ENCODE measurements at regions not wholly inside any gene's neighbourhood (a gene's known extent, or its start where the extent isn't known, plus 50 kb on each side); places are given as distances from the start of the nearest gene placed in this dataset.

DNA sequence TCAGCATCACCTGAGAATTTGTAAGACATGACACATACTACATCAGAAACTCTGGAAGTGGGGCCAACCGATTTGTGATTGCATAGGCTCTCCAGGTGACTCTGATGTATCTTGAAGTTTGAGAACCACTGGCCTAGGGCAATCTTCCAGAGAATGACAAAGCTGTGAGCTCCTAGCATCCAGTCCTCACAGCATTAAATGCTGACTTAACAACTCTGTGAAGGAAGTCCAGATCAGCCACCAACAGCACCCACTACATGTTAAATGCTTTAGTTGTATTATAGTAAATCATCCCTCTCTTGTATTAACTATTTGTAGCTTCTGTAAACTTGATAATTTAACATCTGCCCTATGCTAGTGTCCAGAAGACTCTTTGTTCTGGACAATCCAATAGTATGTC, 636.5 kb upstream of the STEAP1 start:
- Histone ChIP-seq H3K9me3 (replicated peaks; ENCODE audit: control insufficient read depth, insufficient read depth, low read depth, low read length) (no peaks in the 10 kb centered on the region), H3K79me2 (ENCODE audit: control insufficient read depth, insufficient read depth, low read length) (no peaks in the 10 kb centered on the region), H3K4me3 (no peak overlapping the region), H3K27me3 (ENCODE audit: control insufficient read depth in 2 of 2, insufficient read depth in 2 of 2, low read length in 2 of 2) (no peaks in the 10 kb centered on the region), H4K20me1 (replicated peaks; ENCODE audit: control insufficient read depth, insufficient read depth, low read length) (no peaks in the 10 kb centered on the region), H3K9me1 (ENCODE audit: control insufficient read depth, insufficient read depth, low read length) (no peaks in the 10 kb centered on the region), H3K36me3 (ENCODE audit: control insufficient read depth, insufficient read depth, low read length) (no peaks in the 10 kb centered on the region), H3K4me1 (replicated peaks in 1 of 2; ENCODE audit: control insufficient read depth in 2 of 2, insufficient read depth in 2 of 2, low read length in 2 of 2) (no peaks in the 10 kb centered on the region), H3K9ac (ENCODE audit: insufficient read depth in 1 of 2, low read depth in 2 of 2, low read length in 2 of 2) (no peak overlapping the region), H3K4me2 (ENCODE audit: insufficient read depth, low read length) (no peak overlapping the region), H2AFZ (ENCODE audit: low read depth, low read length) (no peak overlapping the region), H3K27ac (ENCODE audit: extremely low read depth, low read depth, low read length) (no peak overlapping the region)
- no peak for DNase-seq (ENCODE audit: extremely low read depth in 1 of 4, low spot score in 3 of 4)
- in situ Hi-C loops (cut with MboI) (no loop called here), intact Hi-C loops (cut with micrococcal nuclease) (no loop called here)
- CTCF ChIA-PET (ENCODE audit: low intra/inter-chr PET ratio) = no interaction called here
- no peak for ATAC-seq
- POLR2A ChIA-PET = no interaction called here
- no TSS peak for BruUV-seq (replicated peaks)
- 0% methylated on average over 1 of the region's 1 CpG for WGBS (ENCODE audit: insufficient coverage, low coverage, missing lambda C conversion rate)
- TF ChIP-seq FOXM1 (IDR thresholded peaks at IDR 0.05; ENCODE audit: low read depth) = no peak
- TF ChIP-seq FOXM1 (CRISPR knock-in tag; IDR thresholded peaks at IDR 0.05; ENCODE audit: low read depth) = no peak
- TF ChIP-seq, protein P1, sequence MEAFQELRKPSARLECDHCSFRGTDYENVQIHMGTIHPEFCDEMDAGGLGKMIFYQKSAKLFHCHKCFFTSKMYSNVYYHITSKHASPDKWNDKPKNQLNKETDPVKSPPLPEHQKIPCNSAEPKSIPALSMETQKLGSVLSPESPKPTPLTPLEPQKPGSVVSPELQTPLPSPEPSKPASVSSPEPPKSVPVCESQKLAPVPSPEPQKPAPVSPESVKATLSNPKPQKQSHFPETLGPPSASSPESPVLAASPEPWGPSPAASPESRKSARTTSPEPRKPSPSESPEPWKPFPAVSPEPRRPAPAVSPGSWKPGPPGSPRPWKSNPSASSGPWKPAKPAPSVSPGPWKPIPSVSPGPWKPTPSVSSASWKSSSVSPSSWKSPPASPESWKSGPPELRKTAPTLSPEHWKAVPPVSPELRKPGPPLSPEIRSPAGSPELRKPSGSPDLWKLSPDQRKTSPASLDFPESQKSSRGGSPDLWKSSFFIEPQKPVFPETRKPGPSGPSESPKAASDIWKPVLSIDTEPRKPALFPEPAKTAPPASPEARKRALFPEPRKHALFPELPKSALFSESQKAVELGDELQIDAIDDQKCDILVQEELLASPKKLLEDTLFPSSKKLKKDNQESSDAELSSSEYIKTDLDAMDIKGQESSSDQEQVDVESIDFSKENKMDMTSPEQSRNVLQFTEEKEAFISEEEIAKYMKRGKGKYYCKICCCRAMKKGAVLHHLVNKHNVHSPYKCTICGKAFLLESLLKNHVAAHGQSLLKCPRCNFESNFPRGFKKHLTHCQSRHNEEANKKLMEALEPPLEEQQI (IDR thresholded peaks at IDR 0.05) = no peak
- TF ChIP-seq SREBF1 (IDR thresholded peaks at IDR 0.05; ENCODE audit: borderline replicate concordance, low read depth, low read length) = no peak
- TF ChIP-seq NCOR1 (IDR thresholded peaks at IDR 0.05) = no peak
- TF ChIP-seq SMAD4 (CRISPR knock-in tag; conservative IDR thresholded peaks at IDR 0.05) = no peak
- TF ChIP-seq CHD2 (IDR thresholded peaks at IDR 0.05; ENCODE audit: low read depth, low read length) = no peak
- TF ChIP-seq, protein P2, sequence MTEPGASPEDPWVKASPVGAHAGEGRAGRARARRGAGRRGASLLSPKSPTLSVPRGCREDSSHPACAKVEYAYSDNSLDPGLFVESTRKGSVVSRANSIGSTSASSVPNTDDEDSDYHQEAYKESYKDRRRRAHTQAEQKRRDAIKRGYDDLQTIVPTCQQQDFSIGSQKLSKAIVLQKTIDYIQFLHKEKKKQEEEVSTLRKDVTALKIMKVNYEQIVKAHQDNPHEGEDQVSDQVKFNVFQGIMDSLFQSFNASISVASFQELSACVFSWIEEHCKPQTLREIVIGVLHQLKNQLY (CRISPR knock-in tag; conservative IDR thresholded peaks at IDR 0.05) = no peak
- FAIRE-seq = no peak

All from K562 (cell line).